ENCODE measurements at regions not wholly inside any gene's neighbourhood (a gene's known extent, or its start where the extent isn't known, plus 50 kb on each side); places are given as distances from the start of the nearest gene placed in this dataset.

DNA sequence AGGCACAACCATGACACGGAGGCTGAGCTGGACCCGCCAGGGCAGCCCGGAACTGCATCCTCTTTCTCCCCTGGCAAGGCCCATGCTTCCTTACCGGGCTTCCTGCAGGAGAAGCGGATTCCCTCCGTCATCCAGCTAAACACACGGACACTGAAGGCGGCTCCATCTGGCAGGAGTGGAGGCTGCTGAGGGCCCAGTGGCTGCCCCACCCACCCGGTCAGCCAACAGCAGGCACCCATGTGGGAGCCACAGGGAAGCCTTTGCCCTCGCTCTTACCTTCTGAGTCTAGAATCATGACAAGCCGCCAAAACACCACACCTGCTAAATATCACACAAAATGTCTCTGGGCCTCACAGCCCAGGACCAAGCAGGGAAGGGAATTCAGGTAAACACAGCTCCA is 321.6 kb upstream of the RNF32 start:
- H3K27ac ChIP-seq: no peak overlapping the region
- peaks cover 7% of the 10 kb centered on the region for H3K9me3 ChIP-seq (ENCODE audit: severe bottlenecking)
- H3K36me3 ChIP-seq: no peaks in the 10 kb centered on the region
- TF ChIP-seq, protein P1, sequence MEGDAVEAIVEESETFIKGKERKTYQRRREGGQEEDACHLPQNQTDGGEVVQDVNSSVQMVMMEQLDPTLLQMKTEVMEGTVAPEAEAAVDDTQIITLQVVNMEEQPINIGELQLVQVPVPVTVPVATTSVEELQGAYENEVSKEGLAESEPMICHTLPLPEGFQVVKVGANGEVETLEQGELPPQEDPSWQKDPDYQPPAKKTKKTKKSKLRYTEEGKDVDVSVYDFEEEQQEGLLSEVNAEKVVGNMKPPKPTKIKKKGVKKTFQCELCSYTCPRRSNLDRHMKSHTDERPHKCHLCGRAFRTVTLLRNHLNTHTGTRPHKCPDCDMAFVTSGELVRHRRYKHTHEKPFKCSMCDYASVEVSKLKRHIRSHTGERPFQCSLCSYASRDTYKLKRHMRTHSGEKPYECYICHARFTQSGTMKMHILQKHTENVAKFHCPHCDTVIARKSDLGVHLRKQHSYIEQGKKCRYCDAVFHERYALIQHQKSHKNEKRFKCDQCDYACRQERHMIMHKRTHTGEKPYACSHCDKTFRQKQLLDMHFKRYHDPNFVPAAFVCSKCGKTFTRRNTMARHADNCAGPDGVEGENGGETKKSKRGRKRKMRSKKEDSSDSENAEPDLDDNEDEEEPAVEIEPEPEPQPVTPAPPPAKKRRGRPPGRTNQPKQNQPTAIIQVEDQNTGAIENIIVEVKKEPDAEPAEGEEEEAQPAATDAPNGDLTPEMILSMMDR (IDR thresholded peaks at IDR 0.05; ENCODE audit: low read depth, low read length): no peak
- peaks cover 62% of the 10 kb centered on the region for H3K27me3 ChIP-seq (ENCODE audit: insufficient read depth, low read depth, severe bottlenecking)
- DNase-seq: no peak
- no peak overlapping the region for H3K4me3 ChIP-seq (ENCODE audit: low read depth, low read length)

DNA sequence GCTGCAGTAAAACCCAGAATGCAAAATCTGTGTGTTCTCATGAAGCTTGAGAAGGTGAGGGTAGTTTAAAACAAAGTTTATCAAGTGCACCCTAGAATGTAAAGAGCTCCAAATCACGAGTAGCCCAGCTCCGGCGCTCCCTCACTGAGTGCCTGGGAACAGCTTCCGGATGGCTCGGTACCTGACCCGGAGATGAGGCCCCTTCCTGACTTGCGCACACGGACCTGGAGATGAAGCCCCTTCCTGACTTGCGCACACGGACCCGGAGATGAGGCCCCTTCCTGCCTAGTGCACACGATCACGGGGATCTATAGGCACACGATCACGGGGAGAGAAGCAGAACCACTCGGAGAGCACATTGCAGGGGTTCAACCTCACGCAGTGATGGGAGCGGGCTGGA is 322.1 kb upstream of the RNF32 start:
- Histone ChIP-seq H3K27ac (no peak overlapping the region), H3K27me3 (ENCODE audit: insufficient read depth, low read depth, severe bottlenecking) (peaks cover 62% of the 10 kb centered on the region), H3K9me3 (ENCODE audit: severe bottlenecking) (peaks cover 7% of the 10 kb centered on the region), H3K36me3 (no peaks in the 10 kb centered on the region), H3K4me3 (ENCODE audit: low read depth, low read length) (no peak overlapping the region)
- no peak for DNase-seq
- TF ChIP-seq, protein P1 (IDR thresholded peaks at IDR 0.05; ENCODE audit: low read depth, low read length): no peak

DNA sequence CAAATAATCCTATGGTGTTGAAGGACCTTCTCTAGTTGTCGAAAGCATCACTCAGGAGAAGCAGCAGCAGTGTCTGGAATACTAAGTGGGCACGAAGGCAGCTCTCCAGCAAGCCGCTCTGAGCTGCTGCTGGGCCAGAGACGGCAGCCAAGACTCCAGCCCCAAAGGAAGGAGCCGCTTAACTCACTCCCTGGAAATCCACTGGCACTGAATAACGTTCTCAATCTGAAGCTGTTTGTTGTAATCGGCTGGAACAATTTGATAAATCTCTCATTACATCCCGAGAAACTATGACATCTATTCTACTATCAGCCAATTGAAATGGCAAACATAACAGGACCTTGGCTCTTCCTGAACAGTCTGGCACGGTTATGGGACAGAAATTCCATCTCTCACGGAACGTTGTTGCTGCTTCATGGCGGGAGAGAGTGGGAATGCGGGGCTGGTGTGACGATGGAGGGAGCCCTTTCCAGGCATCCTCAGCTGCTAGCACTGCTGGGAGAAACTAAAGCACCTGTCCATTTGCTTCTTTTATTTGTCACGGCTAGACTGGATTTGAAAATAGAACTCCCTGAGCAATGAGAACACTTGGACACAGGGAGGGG is 331.5 kb upstream of the RNF32 start:
- Histone ChIP-seq H3K9me3 (ENCODE audit: severe bottlenecking) (peaks cover 3% of the 10 kb centered on the region), H3K36me3 (no peaks in the 10 kb centered on the region), H3K27me3 (ENCODE audit: insufficient read depth, low read depth, severe bottlenecking) (peaks cover 88% of the 10 kb centered on the region), H3K4me3 (ENCODE audit: low read depth, low read length) (no peak overlapping the region), H3K27ac (no peak overlapping the region)
- TF ChIP-seq, protein P1 (IDR thresholded peaks at IDR 0.05; ENCODE audit: low read depth, low read length): no peak
- no peak for DNase-seq

DNA sequence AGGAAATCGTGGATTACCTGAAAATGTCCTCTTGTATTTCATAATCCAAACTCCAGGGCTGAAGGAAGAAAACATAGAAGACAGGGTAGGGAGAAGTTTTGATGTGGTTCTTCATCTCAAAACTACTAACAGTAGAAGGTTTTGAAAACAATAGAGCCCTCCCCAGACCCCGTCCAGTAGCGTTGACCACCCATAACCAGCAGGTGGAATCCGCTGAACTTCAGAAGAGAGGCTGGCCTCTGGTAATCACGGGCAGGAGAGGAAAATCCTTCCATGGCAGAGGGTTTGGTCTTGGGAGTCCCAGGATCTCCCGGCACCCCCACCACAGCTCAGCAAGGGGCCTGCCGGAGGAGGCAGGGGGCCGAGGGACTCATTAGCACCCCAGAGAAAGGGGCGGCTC is 333.4 kb upstream of the RNF32 start:
- Histone ChIP-seq H3K9me3 (ENCODE audit: severe bottlenecking) (peaks cover 3% of the 10 kb centered on the region), H3K27me3 (ENCODE audit: insufficient read depth, low read depth, severe bottlenecking) (peaks cover 90% of the 10 kb centered on the region), H3K27ac (no peak overlapping the region)

DNA sequence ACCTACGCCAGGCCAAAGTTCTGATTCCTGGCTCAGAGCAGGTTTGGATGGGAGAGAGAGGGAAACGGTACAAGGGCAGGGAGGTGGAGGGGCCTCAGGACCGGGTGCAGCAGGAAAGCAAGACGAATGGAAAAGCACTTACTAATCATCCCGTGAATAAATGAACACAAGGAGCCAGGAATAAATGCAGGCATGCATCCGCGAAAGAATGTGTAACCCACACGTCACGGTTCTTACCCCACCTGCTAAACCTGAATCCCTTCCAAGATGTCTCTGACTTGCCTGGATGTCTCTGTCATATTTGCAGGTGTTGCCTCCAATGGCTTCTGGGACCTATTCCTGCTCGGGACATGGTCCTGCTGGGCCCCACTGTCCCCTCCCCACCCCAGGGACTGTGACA is 335.2 kb upstream of the RNF32 start:
- Histone ChIP-seq H3K4me3 (ENCODE audit: low read depth, low read length) (no peak overlapping the region), H3K27me3 (ENCODE audit: insufficient read depth, low read depth, severe bottlenecking) (peaks cover 80% of the 10 kb centered on the region), H3K9me3 (ENCODE audit: severe bottlenecking) (peaks cover 3% of the 10 kb centered on the region), H3K27ac (no peak overlapping the region), H3K36me3 (no peaks in the 10 kb centered on the region)
- no peak for DNase-seq
- TF ChIP-seq, protein P1 (IDR thresholded peaks at IDR 0.05; ENCODE audit: low read depth, low read length): no peak

More for the DNA sequence above, 333.4 kb upstream of the RNF32 start:
- Histone ChIP-seq H3K4me3 (ENCODE audit: low read depth, low read length) (no peak overlapping the region), H3K36me3 (no peaks in the 10 kb centered on the region)
- TF ChIP-seq, protein P1 (IDR thresholded peaks at IDR 0.05; ENCODE audit: low read depth, low read length): no peak
- no peak for DNase-seq

DNA sequence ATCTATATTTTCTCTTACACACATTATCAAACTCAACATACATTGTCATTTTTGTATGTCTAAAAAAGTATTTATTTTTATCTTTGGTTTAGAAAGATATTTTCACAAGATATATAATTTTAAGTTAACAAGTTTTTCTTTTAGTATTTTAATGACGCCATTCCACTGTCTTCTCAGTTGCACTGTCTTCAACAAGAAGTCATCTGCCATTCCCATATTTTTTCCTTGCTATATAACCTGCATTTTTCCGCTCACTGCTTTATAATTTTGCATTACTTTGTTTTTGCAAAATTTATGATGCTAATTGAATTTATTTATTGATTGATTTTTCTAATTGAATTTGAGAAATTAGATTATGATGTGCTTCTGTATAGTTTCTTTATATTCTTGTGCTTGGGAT is 357.8 kb upstream of the RNF32 start:
- no peak overlapping the region for H3K4me3 ChIP-seq (ENCODE audit: low read depth, low read length)
- TF ChIP-seq, protein P1 (IDR thresholded peaks at IDR 0.05; ENCODE audit: low read depth, low read length): no peak
- no peaks in the 10 kb centered on the region for H3K9me3 ChIP-seq (ENCODE audit: severe bottlenecking)
- H3K36me3 ChIP-seq: no peaks in the 10 kb centered on the region
- H3K27ac ChIP-seq: no peak overlapping the region
- peaks cover 51% of the 10 kb centered on the region for H3K27me3 ChIP-seq (ENCODE audit: insufficient read depth, low read depth, severe bottlenecking)
- DNase-seq: no peak
